ENCODE measurements at regions not wholly inside any gene's neighbourhood (a gene's known extent, or its start where the extent isn't known, plus 50 kb on each side); places are given as distances from the start of the nearest gene placed in this dataset.

GRCh38 chr5:119991625-119992024 is 362.3 kb downstream of the FAM170A start:
- TF ChIP-seq GATA3 (IDR thresholded peaks at IDR 0.05; ENCODE audit: low read depth, low read length) (no peak), GATA2 (IDR thresholded peaks at IDR 0.05; ENCODE audit: low read depth, low read length) (no peak)

GRCh38 chr5:119996128-119996527 is 366.8 kb downstream of the FAM170A start:
- TF ChIP-seq GATA3 (IDR thresholded peaks at IDR 0.05; ENCODE audit: low read depth, low read length) (no peak), GATA2 (IDR thresholded peaks at IDR 0.05; ENCODE audit: low read depth, low read length) (no peak)

DNA sequence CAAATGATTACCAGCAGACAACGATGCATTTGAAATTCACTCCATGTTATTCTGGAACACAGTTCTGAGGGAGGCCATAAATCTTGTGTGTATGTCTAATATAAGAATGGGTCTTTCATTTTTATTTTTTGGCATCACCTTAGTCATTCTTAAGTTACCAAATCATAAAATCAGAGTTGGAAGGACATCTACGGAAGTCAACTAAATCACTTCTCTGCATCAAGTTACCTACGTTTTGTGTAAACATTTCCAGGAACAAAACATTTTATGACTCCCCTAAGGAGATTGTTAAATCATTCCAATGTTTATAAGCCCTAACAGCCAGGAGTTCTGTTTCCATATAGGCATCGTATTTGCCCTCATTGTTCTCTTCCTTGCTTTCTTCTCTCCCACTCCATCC is 378.2 kb downstream of the FAM170A start:
- TF ChIP-seq GATA2 (IDR thresholded peaks at IDR 0.05; ENCODE audit: low read depth, low read length) (no peak), GATA3 (IDR thresholded peaks at IDR 0.05; ENCODE audit: low read depth, low read length) (no peak)

GRCh38 chr5:120012431-120012830 is 383.1 kb downstream of the FAM170A start:
- TF ChIP-seq GATA2 (IDR thresholded peaks at IDR 0.05; ENCODE audit: low read depth, low read length), result no peak
- no peak for TF ChIP-seq GATA3 (IDR thresholded peaks at IDR 0.05; ENCODE audit: low read depth, low read length)

DNA sequence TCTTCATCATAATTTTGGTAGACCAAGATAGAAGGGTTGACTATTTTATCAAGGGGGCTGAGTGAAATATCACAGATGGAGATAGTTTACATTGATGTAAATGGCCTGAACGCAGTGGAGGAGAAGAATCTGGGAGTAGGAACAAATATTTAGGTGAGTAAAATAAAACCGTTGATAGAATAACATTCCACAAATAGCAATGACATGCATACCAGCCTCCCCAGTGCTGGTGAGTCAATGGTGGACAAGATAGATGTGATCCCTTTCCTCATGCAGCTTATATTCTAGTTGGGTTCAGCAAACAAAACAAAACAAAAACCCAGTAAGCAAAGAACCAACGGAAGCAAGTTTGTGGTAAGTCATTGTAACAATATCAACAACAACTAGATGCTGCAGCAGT is 385.2 kb downstream of the FAM170A start:
- no peak for TF ChIP-seq GATA3 (IDR thresholded peaks at IDR 0.05; ENCODE audit: low read depth, low read length)
- no peak for TF ChIP-seq GATA2 (IDR thresholded peaks at IDR 0.05; ENCODE audit: low read depth, low read length)

- no peak for TF ChIP-seq GATA3 (IDR thresholded peaks at IDR 0.05; ENCODE audit: low read depth, low read length)
- no peak for TF ChIP-seq GATA2 (IDR thresholded peaks at IDR 0.05; ENCODE audit: low read depth, low read length)
Measured at GRCh38 chr5:120016717-120017382, 387.5 kb downstream of the FAM170A start.

GRCh38 chr5:120017513-120017912 is 388.2 kb downstream of the FAM170A start:
- TF ChIP-seq GATA2 (IDR thresholded peaks at IDR 0.05; ENCODE audit: low read depth, low read length) (no peak), GATA3 (IDR thresholded peaks at IDR 0.05; ENCODE audit: low read depth, low read length) (no peak)

DNA sequence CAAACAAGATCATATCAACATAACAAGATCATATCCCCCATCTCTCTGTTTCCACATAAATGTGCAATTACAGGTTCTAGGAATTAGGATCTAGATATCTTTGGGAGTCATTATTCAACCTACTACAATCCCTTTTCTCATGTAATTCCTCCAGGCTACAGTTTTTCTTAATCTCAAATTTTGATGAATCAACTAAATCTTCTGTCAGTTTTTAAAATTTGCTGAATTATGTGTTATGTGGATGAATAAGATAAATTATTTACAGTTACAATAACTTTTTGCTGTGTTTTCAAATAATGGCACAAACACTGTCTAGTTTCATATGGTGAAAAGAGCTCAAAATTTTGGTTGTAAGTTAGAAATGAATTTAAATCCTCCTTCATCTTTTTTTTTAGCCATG is 405.8 kb downstream of the FAM170A start:
- TF ChIP-seq GATA3 (IDR thresholded peaks at IDR 0.05; ENCODE audit: low read depth, low read length), result no peak
- no peak for TF ChIP-seq GATA2 (IDR thresholded peaks at IDR 0.05; ENCODE audit: low read depth, low read length)

GRCh38 chr5:120035815-120036577 is 406.6 kb downstream of the FAM170A start:
- TF ChIP-seq GATA3 (IDR thresholded peaks at IDR 0.05; ENCODE audit: low read depth, low read length), result no peak
- TF ChIP-seq GATA2 (IDR thresholded peaks at IDR 0.05; ENCODE audit: low read depth, low read length), result no peak

DNA sequence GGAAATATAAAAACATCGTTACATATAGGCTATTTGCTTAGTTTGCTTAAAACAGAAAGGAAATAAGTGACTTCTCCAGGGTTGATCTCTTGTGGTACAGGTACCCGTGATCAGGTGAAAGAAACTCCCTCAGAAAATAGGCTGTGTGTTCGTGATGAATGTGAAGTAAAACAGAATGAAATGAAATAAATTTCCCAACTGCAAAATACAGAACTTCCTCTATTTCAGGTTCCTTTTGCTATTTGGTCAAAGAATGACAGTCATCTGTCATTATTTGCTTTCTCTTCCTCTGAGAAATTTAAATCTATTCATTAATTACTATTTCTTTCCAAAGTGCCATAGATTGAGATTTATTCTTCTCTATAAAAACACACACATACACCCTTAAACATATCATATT is 408.1 kb downstream of the FAM170A start:
- TF ChIP-seq GATA3 (IDR thresholded peaks at IDR 0.05; ENCODE audit: low read depth, low read length) (no peak), GATA2 (IDR thresholded peaks at IDR 0.05; ENCODE audit: low read depth, low read length) (no peak)

DNA sequence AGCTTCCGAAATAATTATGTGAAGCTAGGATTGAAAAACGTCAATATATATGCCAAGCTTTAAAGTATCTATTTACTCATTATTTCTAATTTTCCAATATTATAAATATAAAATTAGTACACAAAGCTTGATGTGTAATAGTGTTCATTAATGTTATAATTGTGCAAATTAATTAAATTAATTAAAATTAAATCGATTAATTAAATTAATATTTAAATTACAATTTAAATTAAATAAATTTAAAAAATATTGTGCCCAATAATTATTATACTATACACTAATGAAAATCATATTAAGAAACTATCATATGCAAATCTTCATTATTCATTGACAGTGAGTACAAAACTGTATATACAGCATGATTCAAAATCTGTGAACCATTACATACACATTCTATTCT is 409.8 kb downstream of the FAM170A start:
- no peak for TF ChIP-seq GATA3 (IDR thresholded peaks at IDR 0.05; ENCODE audit: low read depth, low read length)
- TF ChIP-seq GATA2 (IDR thresholded peaks at IDR 0.05; ENCODE audit: low read depth, low read length), result no peak

GRCh38 chr5:120043431-120043830 is 414.1 kb downstream of the FAM170A start:
- TF ChIP-seq GATA3 (IDR thresholded peaks at IDR 0.05; ENCODE audit: low read depth, low read length) (no peak), GATA2 (IDR thresholded peaks at IDR 0.05; ENCODE audit: low read depth, low read length) (no peak)

DNA sequence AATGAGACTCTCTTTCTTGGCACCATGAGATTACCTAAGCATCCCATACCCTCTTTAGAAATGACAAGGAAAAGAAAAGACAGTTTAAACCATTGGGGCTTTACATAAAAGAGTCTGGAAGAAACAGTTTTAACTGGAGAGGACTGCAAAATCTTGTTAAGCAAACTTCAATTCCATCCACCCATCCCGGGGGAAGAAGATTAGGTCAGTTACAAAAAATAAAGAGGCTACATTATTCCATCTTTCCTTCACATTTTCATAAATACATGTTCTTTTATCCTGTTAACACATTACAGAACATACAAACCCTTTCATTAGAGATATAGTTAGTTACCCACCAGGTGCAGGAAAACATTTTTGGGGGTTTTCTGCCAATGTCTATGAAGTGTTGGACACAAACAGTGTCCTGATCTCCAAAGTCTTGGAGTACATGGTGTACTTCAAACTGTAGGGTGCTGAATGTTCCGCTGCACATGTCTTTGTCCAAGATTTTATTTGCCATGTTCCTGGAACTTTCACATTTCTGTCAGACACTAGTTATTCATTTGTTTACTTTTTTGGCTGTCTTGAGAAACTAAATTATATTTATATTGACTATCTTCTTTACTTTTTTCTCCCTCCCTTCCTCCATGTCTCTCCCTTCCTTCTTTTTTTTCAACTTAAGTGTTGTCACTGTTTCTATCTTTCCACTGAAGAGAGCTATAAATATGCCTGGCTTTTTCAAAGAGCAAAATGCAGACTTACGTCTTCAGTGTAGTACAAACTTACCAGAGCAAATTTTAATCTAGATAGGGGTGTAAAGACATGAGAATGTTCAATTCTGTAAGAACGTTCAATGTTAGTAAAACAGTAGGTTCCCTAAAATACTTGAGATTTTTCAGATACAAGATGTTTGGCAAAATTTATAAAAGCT is 410.9 kb upstream of the PRR16 start:
- no peak for TF ChIP-seq GATA2 (IDR thresholded peaks at IDR 0.05; ENCODE audit: low read depth, low read length)
- TF ChIP-seq GATA3 (IDR thresholded peaks at IDR 0.05; ENCODE audit: low read depth, low read length), result no peak

- TF ChIP-seq GATA3 (IDR thresholded peaks at IDR 0.05; ENCODE audit: low read depth, low read length) (no peak), GATA2 (IDR thresholded peaks at IDR 0.05; ENCODE audit: low read depth, low read length) (no peak)
Measured at GRCh38 chr5:120053841-120054240, 410.3 kb upstream of the PRR16 start.
